ENCODE measurements at regions not wholly inside any gene's neighbourhood (a gene's known extent, or its start where the extent isn't known, plus 50 kb on each side); places are given as distances from the start of the nearest gene placed in this dataset.

- Histone ChIP-seq H3K9me3 (ENCODE audit: control insufficient read depth, low read length) (no peaks in the 10 kb centered on the region), H3K27ac (ENCODE audit: low read depth, low read length) (no peak overlapping the region), H3K4me3 (ENCODE audit: low read length) (no peak overlapping the region), H3K36me3 (ENCODE audit: control insufficient read depth, insufficient read depth, low read length) (no peaks in the 10 kb centered on the region), H3K27me3 (ENCODE audit: control insufficient read depth, insufficient read depth, low read length, poor library complexity, severe bottlenecking) (no peaks in the 10 kb centered on the region), H3K4me1 (ENCODE audit: control insufficient read depth, insufficient read depth, low read length) (no peaks in the 10 kb centered on the region), H3K9ac (ENCODE audit: extremely low read depth, low read length, poor library complexity, severe bottlenecking) (no peak overlapping the region)
- Mint-ChIP-seq H3K27me3 (ENCODE audit: insufficient read depth) (no peaks in the 10 kb centered on the region), H3K4me3 (no peak overlapping the region), H3K4me1 (no peaks in the 10 kb centered on the region), H3K9me3 (no peaks in the 10 kb centered on the region), H3K27ac (no peak overlapping the region), H3K36me3 (ENCODE audit: low read depth) (no peaks in the 10 kb centered on the region)
- DNase-seq = no peak
- no peak for TF ChIP-seq CTCF (conservative IDR thresholded peaks at IDR 0.05)
- WGBS, 2 experiments (ENCODE audit: insufficient coverage in 1 of 2, insufficient read length in 1 of 2) = 77 to 80% methylated on average over 7 of the region's 7 CpGs
These were observed 182.3 kb downstream of the THBS2 start for GRCh38 chr6:169071394-169071793.

GRCh38 chr6:169070506-169071176, 183.0 kb downstream of the THBS2 start:
- H3K9me3 Mint-ChIP-seq = no peaks in the 10 kb centered on the region
- no peaks in the 10 kb centered on the region for H3K36me3 ChIP-seq (ENCODE audit: control insufficient read depth, insufficient read depth, low read length)
- no peaks in the 10 kb centered on the region for H3K36me3 Mint-ChIP-seq (ENCODE audit: low read depth)
- no peak overlapping the region for H3K4me3 Mint-ChIP-seq
- no peak for DNase-seq
- no peaks in the 10 kb centered on the region for H3K27me3 ChIP-seq (ENCODE audit: control insufficient read depth, insufficient read depth, low read length, poor library complexity, severe bottlenecking)
- H3K27ac ChIP-seq (ENCODE audit: low read depth, low read length) = no peak overlapping the region
- no peaks in the 10 kb centered on the region for H3K4me1 ChIP-seq (ENCODE audit: control insufficient read depth, insufficient read depth, low read length)
- WGBS, 2 experiments (ENCODE audit: insufficient coverage in 1 of 2, insufficient read length in 1 of 2) = 69 to 76% methylated on average over 10 to 14 of the region's 14 CpGs
- no peak overlapping the region for H3K27ac Mint-ChIP-seq
- H3K4me3 ChIP-seq (ENCODE audit: low read length) = no peak overlapping the region
- no peaks in the 10 kb centered on the region for H3K4me1 Mint-ChIP-seq
- no peak overlapping the region for H3K9ac ChIP-seq (ENCODE audit: extremely low read depth, low read length, poor library complexity, severe bottlenecking)
- H3K9me3 ChIP-seq (ENCODE audit: control insufficient read depth, low read length) = no peaks in the 10 kb centered on the region
- TF ChIP-seq CTCF (conservative IDR thresholded peaks at IDR 0.05) = no peak
- no peaks in the 10 kb centered on the region for H3K27me3 Mint-ChIP-seq (ENCODE audit: insufficient read depth)

- no peaks in the 10 kb centered on the region for H3K4me1 Mint-ChIP-seq
- no peak overlapping the region for H3K27ac ChIP-seq (ENCODE audit: low read depth, low read length)
- no peak overlapping the region for H3K4me3 ChIP-seq (ENCODE audit: low read length)
- no peak overlapping the region for H3K4me3 Mint-ChIP-seq
- DNase-seq = no peak
- H3K36me3 ChIP-seq (ENCODE audit: control insufficient read depth, insufficient read depth, low read length) = no peaks in the 10 kb centered on the region
- no peaks in the 10 kb centered on the region for H3K27me3 ChIP-seq (ENCODE audit: control insufficient read depth, insufficient read depth, low read length, poor library complexity, severe bottlenecking)
- no peak for TF ChIP-seq CTCF (conservative IDR thresholded peaks at IDR 0.05)
- H3K27ac Mint-ChIP-seq = no peak overlapping the region
- 93 to 94% methylated on average over 4 to 7 of the region's 7 CpGs for WGBS, 2 experiments (ENCODE audit: insufficient coverage in 1 of 2, insufficient read length in 1 of 2)
- H3K9me3 Mint-ChIP-seq = no peaks in the 10 kb centered on the region
- H3K27me3 Mint-ChIP-seq (ENCODE audit: insufficient read depth) = no peaks in the 10 kb centered on the region
- no peaks in the 10 kb centered on the region for H3K9me3 ChIP-seq (ENCODE audit: control insufficient read depth, low read length)
- H3K36me3 Mint-ChIP-seq (ENCODE audit: low read depth) = no peaks in the 10 kb centered on the region
- no peaks in the 10 kb centered on the region for H3K4me1 ChIP-seq (ENCODE audit: control insufficient read depth, insufficient read depth, low read length)
- H3K9ac ChIP-seq (ENCODE audit: extremely low read depth, low read length, poor library complexity, severe bottlenecking) = no peak overlapping the region
These were observed 184.3 kb downstream of the THBS2 start for GRCh38 chr6:169069356-169069755.

Data from endodermal cell (in vitro differentiated cells).